ENCODE measurements at regions not wholly inside any gene's neighbourhood (a gene's known extent, or its start where the extent isn't known, plus 50 kb on each side); places are given as distances from the start of the nearest gene placed in this dataset.

- TF ChIP-seq POLR2A (IDR thresholded peaks at IDR 0.05) (no peak), CTCF (IDR thresholded peaks at IDR 0.05) (no peak)
Observed at GRCh38 chr7:70870349-70870748, 261.6 kb upstream of the GALNT17 start.
